ENCODE measurements at regions not wholly inside any gene's neighbourhood (a gene's known extent, or its start where the extent isn't known, plus 50 kb on each side); places are given as distances from the start of the nearest gene placed in this dataset.

GRCh38 chr1:76021846-76022245 lies 52.7 kb upstream of the ST6GALNAC3 start:
- ChIA-PET POLR2A (ENCODE audit: low non-redundant PET) (no interaction called here), CTCF (no interaction called here)
- intact Hi-C loops (cut with micrococcal nuclease; ENCODE audit: unreplicated experiment) = no loop called here

DNA sequence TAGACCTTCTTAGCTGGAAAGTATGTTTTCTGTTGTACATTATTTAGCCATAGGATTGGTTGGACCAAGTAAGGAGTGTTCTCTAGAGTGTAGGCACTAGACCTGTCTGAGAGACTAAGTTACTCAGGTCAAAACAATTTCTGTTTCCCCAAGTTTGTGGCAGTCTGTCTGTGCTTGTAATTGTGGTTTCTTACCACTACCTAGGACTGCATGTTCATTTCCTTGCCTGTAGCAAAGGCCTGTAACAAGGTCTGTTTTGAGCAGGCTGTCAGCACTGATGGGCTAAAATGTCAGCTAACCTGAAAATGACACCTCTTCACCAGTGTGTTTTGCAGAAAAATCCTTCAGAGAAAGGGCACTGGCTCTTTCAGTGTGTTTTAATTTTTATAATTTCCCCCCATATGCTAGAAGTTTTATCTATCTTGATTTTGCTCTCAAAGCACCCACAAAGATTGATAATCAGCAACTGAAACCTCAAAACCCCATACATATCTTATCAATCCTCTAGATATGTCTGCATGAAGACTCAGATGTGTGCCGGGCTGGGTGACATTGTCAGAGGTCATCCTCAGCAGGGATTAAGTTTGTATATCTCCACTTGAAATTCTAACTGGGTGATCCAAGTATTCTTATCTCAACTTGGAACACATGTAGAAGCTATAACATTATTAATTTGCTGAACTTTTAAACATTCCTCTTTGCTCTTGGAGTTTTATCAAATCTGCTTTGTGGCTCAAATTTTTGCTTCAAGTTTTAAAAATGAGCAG lies 50.7 kb upstream of the ST6GALNAC3 start:
- no TSS peak for BruUV-seq (replicated peaks)
- ChIA-PET CTCF (no interaction called here), POLR2A (ENCODE audit: low non-redundant PET) (no interaction called here)
- H3K9me3 ChIP-seq (ENCODE audit: low read depth, low read length, poor library complexity, severe bottlenecking) = no peaks in the 10 kb centered on the region
- H3K36me3 ChIP-seq (ENCODE audit: insufficient read depth, low read length, poor library complexity, severe bottlenecking) = no peaks in the 10 kb centered on the region
- H3K27me3 ChIP-seq (replicated peaks; ENCODE audit: insufficient read depth, low read depth, low read length, poor library complexity) = peaks cover 5% of the 10 kb centered on the region
- H3K4me3 ChIP-seq (ENCODE audit: low read depth, low read length, poor library complexity, severe bottlenecking) = no peak overlapping the region
- H3K27ac ChIP-seq (ENCODE audit: low read depth, low read length, poor library complexity, severe bottlenecking) = no peak overlapping the region
- intact Hi-C loops (cut with micrococcal nuclease; ENCODE audit: unreplicated experiment) = no loop called here
- no peaks in the 10 kb centered on the region for H3K4me1 ChIP-seq (ENCODE audit: insufficient read depth, low read length, poor library complexity, severe bottlenecking)
- no peak for DNase-seq (ENCODE audit: low spot score)
- TF ChIP-seq CTCF (conservative IDR thresholded peaks at IDR 0.05; ENCODE audit: low read depth, low read length) = no peak
- no peak for TF ChIP-seq EZH2 (IDR thresholded peaks at IDR 0.05; ENCODE audit: borderline replicate concordance, low read depth, low read length, poor library complexity, severe bottlenecking)

More at GRCh38 chr1:76021846-76022245, 52.7 kb upstream of the ST6GALNAC3 start:
- no peaks in the 10 kb centered on the region for H3K4me1 ChIP-seq (ENCODE audit: insufficient read depth, low read length, poor library complexity, severe bottlenecking)
- no peak overlapping the region for H3K27ac ChIP-seq (ENCODE audit: low read depth, low read length, poor library complexity, severe bottlenecking)
- TF ChIP-seq EZH2 (IDR thresholded peaks at IDR 0.05; ENCODE audit: borderline replicate concordance, low read depth, low read length, poor library complexity, severe bottlenecking) (no peak), CTCF (conservative IDR thresholded peaks at IDR 0.05; ENCODE audit: low read depth, low read length) (no peak)
- no peak for DNase-seq (ENCODE audit: low spot score)
- no peaks in the 10 kb centered on the region for H3K9me3 ChIP-seq (ENCODE audit: low read depth, low read length, poor library complexity, severe bottlenecking)
- H3K36me3 ChIP-seq (ENCODE audit: insufficient read depth, low read length, poor library complexity, severe bottlenecking) = no peaks in the 10 kb centered on the region
- BruUV-seq (replicated peaks) = no TSS peak
- H3K4me3 ChIP-seq (ENCODE audit: low read depth, low read length, poor library complexity, severe bottlenecking) = no peak overlapping the region
- peaks cover 5% of the 10 kb centered on the region for H3K27me3 ChIP-seq (replicated peaks; ENCODE audit: insufficient read depth, low read depth, low read length, poor library complexity)
